ENCODE measurements at regions not wholly inside any gene's neighbourhood (a gene's known extent, or its start where the extent isn't known, plus 50 kb on each side); places are given as distances from the start of the nearest gene placed in this dataset.

DNA sequence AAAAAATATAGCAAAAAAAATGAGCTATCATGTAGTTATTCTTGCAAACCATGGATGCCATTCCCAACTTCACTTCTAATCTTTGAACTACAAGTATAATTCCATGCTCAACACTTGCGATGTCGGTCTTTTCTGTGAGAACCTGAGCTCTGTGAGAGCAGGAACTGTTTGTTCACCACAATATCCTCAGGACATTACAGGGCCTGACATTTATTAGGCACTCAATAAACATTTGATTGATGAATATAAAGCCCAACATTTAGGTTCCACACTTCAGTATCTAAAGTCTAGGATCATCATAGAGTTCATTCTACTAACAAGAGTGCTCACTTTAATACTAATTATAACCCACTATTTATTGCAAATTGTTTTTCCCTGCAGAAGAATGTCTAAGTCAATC is 211.6 kb upstream of the FAM241A start:
- TF ChIP-seq, protein P1, sequence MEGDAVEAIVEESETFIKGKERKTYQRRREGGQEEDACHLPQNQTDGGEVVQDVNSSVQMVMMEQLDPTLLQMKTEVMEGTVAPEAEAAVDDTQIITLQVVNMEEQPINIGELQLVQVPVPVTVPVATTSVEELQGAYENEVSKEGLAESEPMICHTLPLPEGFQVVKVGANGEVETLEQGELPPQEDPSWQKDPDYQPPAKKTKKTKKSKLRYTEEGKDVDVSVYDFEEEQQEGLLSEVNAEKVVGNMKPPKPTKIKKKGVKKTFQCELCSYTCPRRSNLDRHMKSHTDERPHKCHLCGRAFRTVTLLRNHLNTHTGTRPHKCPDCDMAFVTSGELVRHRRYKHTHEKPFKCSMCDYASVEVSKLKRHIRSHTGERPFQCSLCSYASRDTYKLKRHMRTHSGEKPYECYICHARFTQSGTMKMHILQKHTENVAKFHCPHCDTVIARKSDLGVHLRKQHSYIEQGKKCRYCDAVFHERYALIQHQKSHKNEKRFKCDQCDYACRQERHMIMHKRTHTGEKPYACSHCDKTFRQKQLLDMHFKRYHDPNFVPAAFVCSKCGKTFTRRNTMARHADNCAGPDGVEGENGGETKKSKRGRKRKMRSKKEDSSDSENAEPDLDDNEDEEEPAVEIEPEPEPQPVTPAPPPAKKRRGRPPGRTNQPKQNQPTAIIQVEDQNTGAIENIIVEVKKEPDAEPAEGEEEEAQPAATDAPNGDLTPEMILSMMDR (IDR thresholded peaks at IDR 0.05) = no peak
- TF ChIP-seq POLR2AphosphoS5 (IDR thresholded peaks at IDR 0.05) = no peak
- no peak for TF ChIP-seq POLR2A (IDR thresholded peaks at IDR 0.05)
